ENCODE measurements at regions not wholly inside any gene's neighbourhood (a gene's known extent, or its start where the extent isn't known, plus 50 kb on each side); places are given as distances from the start of the nearest gene placed in this dataset.

GRCh38 chr15:69675731-69676130 is 223.1 kb downstream of the RPLP1 start:
- Histone ChIP-seq H3K79me1 (ENCODE audit: low read depth in 1 of 2, low read length in 2 of 2) (no peaks in the 10 kb centered on the region), H3K27me3 (ENCODE audit: control insufficient read depth, insufficient read depth, low read length) (peaks cover 59% of the 10 kb centered on the region), H3K4me1 (ENCODE audit: control insufficient read depth, insufficient read depth, low read length) (no peaks in the 10 kb centered on the region), H3K14ac (replicated peaks; ENCODE audit: low read depth, low read length) (no peak overlapping the region), H2BK120ac (ENCODE audit: low read depth, low read length) (no peak overlapping the region), H2BK20ac (ENCODE audit: low read depth, low read length) (no peak overlapping the region), H3K36me3 (ENCODE audit: control insufficient read depth, insufficient read depth, low read length) (no peaks in the 10 kb centered on the region), H3K27ac (ENCODE audit: insufficient read depth, low read length) (no peak overlapping the region), H2AK5ac (ENCODE audit: low read depth, low read length) (no peak overlapping the region), H3K18ac (ENCODE audit: low read depth, low read length) (no peak overlapping the region), H4K91ac (ENCODE audit: insufficient read depth, low read depth, low read length) (no peak overlapping the region), H3K56ac (ENCODE audit: extremely low read depth, insufficient read depth, low read length) (no peak overlapping the region), H4K20me1 (ENCODE audit: insufficient read depth, low read length) (no peaks in the 10 kb centered on the region), H2BK5ac (ENCODE audit: low read depth, low read length, poor library complexity, severe bottlenecking) (no peak overlapping the region), H3K4me3 (ENCODE audit: insufficient read depth, low read depth, low read length) (no peak overlapping the region), H4K8ac (ENCODE audit: low read depth in 2 of 2, low read length in 2 of 2) (no peak overlapping the region), H3K9me3 (ENCODE audit: control insufficient read depth, insufficient read depth, low read length) (no peaks in the 10 kb centered on the region; the same call in 1 of the 2 replicates), H3K9ac (ENCODE audit: low read depth, low read length) (no peak overlapping the region), H3K23ac (ENCODE audit: low read depth, low read length) (no peak overlapping the region), H3K4ac (ENCODE audit: low read depth, low read length) (no peak overlapping the region), H3K9me1 (ENCODE audit: insufficient read depth, low read length) (no peaks in the 10 kb centered on the region), H2BK15ac (ENCODE audit: low read depth, low read length) (no peak overlapping the region), H4K5ac (ENCODE audit: low read depth, low read length) (no peak overlapping the region), H2AFZ (replicated peaks; ENCODE audit: low read length, poor library complexity) (no peak overlapping the region), H2AK9ac (replicated peaks; ENCODE audit: low read depth, low read length, poor library complexity) (no peak overlapping the region), H3K4me2 (ENCODE audit: low read depth, low read length) (no peak overlapping the region)
- intact Hi-C loops (cut with micrococcal nuclease), result no loop called here
- DNase-seq (no peak), ATAC-seq (ENCODE audit: low read depth) (no peak)
- no CpG with 5 or more reads among the region's 2 CpGs for WGBS, 2 experiments (ENCODE audit: extremely low coverage in 2 of 2, insufficient read length in 1 of 2)
- in situ Hi-C loops (cut with MboI; ENCODE audit: low sequenced_read_pairs), result no loop called here
- POLR2A ChIA-PET (ENCODE audit: unreplicated experiment), result interaction anchor here (0.5 kb wide), 1 partner anchor 940 kb away, joined by 3 read pairs; no protein-coding TSS in a partner anchor
- dilution Hi-C loops (cut with HindIII; ENCODE audit: low sequenced_read_pairs, unreplicated experiment), result no loop called here
- no TSS peak for BruUV-seq (replicated peaks)
- no peak for TF ChIP-seq MAFK (IDR thresholded peaks at IDR 0.05; ENCODE audit: low read depth, low read length)
- no peak for TF ChIP-seq RAD21 (IDR thresholded peaks at IDR 0.05; ENCODE audit: low read length)
- TF ChIP-seq CHD1 (IDR thresholded peaks at IDR 0.05; ENCODE audit: low read depth, low read length), result no peak
- TF ChIP-seq, protein P1, sequence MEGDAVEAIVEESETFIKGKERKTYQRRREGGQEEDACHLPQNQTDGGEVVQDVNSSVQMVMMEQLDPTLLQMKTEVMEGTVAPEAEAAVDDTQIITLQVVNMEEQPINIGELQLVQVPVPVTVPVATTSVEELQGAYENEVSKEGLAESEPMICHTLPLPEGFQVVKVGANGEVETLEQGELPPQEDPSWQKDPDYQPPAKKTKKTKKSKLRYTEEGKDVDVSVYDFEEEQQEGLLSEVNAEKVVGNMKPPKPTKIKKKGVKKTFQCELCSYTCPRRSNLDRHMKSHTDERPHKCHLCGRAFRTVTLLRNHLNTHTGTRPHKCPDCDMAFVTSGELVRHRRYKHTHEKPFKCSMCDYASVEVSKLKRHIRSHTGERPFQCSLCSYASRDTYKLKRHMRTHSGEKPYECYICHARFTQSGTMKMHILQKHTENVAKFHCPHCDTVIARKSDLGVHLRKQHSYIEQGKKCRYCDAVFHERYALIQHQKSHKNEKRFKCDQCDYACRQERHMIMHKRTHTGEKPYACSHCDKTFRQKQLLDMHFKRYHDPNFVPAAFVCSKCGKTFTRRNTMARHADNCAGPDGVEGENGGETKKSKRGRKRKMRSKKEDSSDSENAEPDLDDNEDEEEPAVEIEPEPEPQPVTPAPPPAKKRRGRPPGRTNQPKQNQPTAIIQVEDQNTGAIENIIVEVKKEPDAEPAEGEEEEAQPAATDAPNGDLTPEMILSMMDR (conservative IDR thresholded peaks at IDR 0.05; ENCODE audit: low read depth, low read length), result no peak
- no peak for TF ChIP-seq POLR2A (IDR thresholded peaks at IDR 0.05; ENCODE audit: low read depth, low read length)
- no peak for TF ChIP-seq USF2 (IDR thresholded peaks at IDR 0.05; ENCODE audit: low read depth, low read length)
- TF ChIP-seq BHLHE40 (IDR thresholded peaks at IDR 0.05; ENCODE audit: low read depth, low read length), result no peak
- no peak for TF ChIP-seq FOS (IDR thresholded peaks at IDR 0.05; ENCODE audit: low read depth, low read length)
- no peak for TF ChIP-seq RFX5 (IDR thresholded peaks at IDR 0.05; ENCODE audit: low read depth, low read length)
- no peak for TF ChIP-seq MXI1 (IDR thresholded peaks at IDR 0.05; ENCODE audit: borderline replicate concordance, low read depth, low read length)
- no peak for TF ChIP-seq SMC3 (IDR thresholded peaks at IDR 0.05; ENCODE audit: low read depth, low read length)
- TF ChIP-seq NFE2L2 (IDR thresholded peaks at IDR 0.05; ENCODE audit: low read depth, low read length), result no peak
- TF ChIP-seq MAZ (IDR thresholded peaks at IDR 0.05; ENCODE audit: borderline replicate concordance, low read depth, low read length), result no peak
- no peak for TF ChIP-seq ELK1 (IDR thresholded peaks at IDR 0.05; ENCODE audit: borderline replicate concordance, low read depth, low read length)
- CTCF ChIA-PET, result no interaction called here
